MM.1S (cell line): ENCODE measurements at regions not wholly inside any gene's neighbourhood (a gene's known extent, or its start where the extent isn't known, plus 50 kb on each side); places are given as distances from the start of the nearest gene placed in this dataset.

Experiments
- CTCF ChIP-seq: fragments of 300-600 bp; sonication (generic); IDR thresholded peaks from 2 replicates; pipeline ENCODE4 v1.5.1; 2016; ENCODE audit warnings: antibody characterized with exemption, low read length, mixed read lengths
- EZH2 ChIP-seq: fragments of 300-600 bp; sonication (generic); optimal IDR thresholded peaks from 2 replicates; pipeline ENCODE3; 2017; ENCODE audit warnings: low read depth, mild to moderate bottlenecking, antibody characterized with exemption, low read length, mixed read lengths
- EZH2phosphoT487 ChIP-seq: fragments of 300-600 bp; sonication (generic); IDR thresholded peaks from 2 replicates; pipeline ENCODE4 v1.6.1; 2018; ENCODE audit warnings: antibody characterized with exemption, low read length

DNA sequence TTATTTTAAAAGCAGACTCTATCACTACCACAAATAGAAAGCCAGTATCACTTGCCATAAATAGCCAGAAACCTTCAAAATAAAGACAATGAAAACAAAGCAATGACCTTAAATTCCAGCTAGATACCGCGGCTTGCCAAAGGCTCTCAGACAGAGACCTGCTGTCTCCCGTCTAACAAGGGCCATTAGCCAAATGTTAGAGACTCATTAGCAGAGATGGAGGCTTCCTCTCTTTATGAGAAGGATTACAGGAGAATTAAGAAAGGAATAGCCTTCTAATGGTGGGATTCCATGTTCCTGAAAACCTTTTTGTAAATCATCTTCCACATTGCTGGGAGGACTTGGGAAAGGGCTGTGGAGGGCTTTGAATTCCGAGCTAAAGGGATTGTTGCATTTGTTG, 206.7 kb downstream of the AACS start:
- TF ChIP-seq CTCF (no peak), EZH2 (no peak), EZH2phosphoT487 (no peak)
